Breast epithelium (tissue), 4 donors: ENCODE measurements at regions not wholly inside any gene's neighbourhood (a gene's known extent, or its start where the extent isn't known, plus 50 kb on each side); places are given as distances from the start of the nearest gene placed in this dataset.

ENCODE experiments used
- DNase-seq, 2 donors: peaks; one replicate each; pipeline ENCODE4 v3.0.0-alpha.2; 2019; ENCODE audit warnings: low spot score in 2 of 2
- H3K27ac ChIP-seq, 2 donors: fragments of 200-600 bp; sonication (generic) in 1 of 2; one replicate each; pipeline ENCODE4 v1.5.1; 2016 to 2019; ENCODE audit warnings: mild to moderate bottlenecking in 1 of 2
- H3K27me3 ChIP-seq, 2 donors: fragments of 200-600 bp; sonication (generic) in 1 of 2; one replicate each; pipeline versions ENCODE4 v1.5.1 to v1.6.0; 2017 to 2019; ENCODE audit warnings: control low read depth in 1 of 2, mild to moderate bottlenecking in 1 of 2
- H3K36me3 ChIP-seq: fragments of 200-600 bp; one replicate; pipeline ENCODE4 v1.5.1; 2019
- H3K4me1 ChIP-seq, 2 donors: fragments of 200-600 bp; sonication (generic); one replicate each; pipeline ENCODE4 v1.5.1; 2016 to 2019; ENCODE audit warnings: control low read depth in 1 of 2
- H3K4me3 ChIP-seq, 3 donors: fragments of 200-600 bp; sonication (generic); 1 replicate in 2 of 3; 2 replicates in 1 of 3; pipeline ENCODE4 v1.5.1; 2016 to 2019; ENCODE audit warnings: mild to moderate bottlenecking in 3 of 3, moderate library complexity in 2 of 3
- H3K9me3 ChIP-seq, 2 donors: fragments of 200-600 bp; sonication (generic) in 1 of 2; one replicate each; pipeline ENCODE4 v1.5.1; 2016 to 2019; ENCODE audit warnings: control low read depth in 1 of 2
- POLR2A ChIP-seq: fragments of 450-650 bp; IDR thresholded peaks from one replicate; pipeline ENCODE4 v1.6.1; 2016; ENCODE audit warnings: antibody characterized with exemption, mild to moderate bottlenecking, moderate library complexity
- POLR2AphosphoS5 ChIP-seq, 3 donors: sonication (generic); formaldehyde crosslinking; IDR thresholded peaks; one replicate each; pipeline ENCODE4 v1.6.1; 2017; ENCODE audit warnings: antibody characterized with exemption in 3 of 3
- intact Hi-C: fragments of 100-400 bp; cut with DNase I; formaldehyde crosslinking; loops from one replicate; pipeline ENCODE4 v1.15.1; 2023; ENCODE audit warnings: low total_unique reads
- TF ChIP-seq, protein P1 (sequence below), 3 donors: fragments of 450-650 bp; IDR thresholded peaks; one replicate each; pipeline ENCODE4 v1.5.1; 2016 to 2017; ENCODE audit warnings: antibody characterized with exemption in 3 of 3, mild to moderate bottlenecking in 3 of 3, moderate library complexity in 3 of 3

DNA sequence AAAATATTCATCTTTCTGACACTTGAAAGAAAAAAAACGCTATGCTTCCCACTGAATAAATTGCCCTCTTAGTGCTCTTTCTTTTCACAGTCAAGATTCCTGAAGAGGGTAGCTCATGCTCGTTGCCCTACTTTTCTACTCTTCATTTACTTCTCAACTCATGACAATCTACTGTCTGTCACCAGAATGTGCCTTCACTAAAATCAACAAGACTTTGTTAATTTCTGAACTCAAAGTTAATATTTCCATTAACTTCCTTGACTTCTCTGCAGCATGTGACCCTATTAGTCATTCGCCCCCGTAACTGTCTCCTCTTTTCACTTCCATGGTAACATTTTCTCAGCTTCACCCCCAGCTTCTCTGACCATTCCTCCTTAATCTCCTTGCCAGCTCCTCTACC lies 98.9 kb upstream of the MAPRE2 start:
- H3K27me3 ChIP-seq, result no peaks in the 10 kb centered on the region
- no peaks in the 10 kb centered on the region for H3K36me3 ChIP-seq
- no peaks in the 10 kb centered on the region for H3K4me1 ChIP-seq
- intact Hi-C loops, result no loop called here
- no peak overlapping the region for H3K27ac ChIP-seq
- no peaks in the 10 kb centered on the region for H3K9me3 ChIP-seq
- TF ChIP-seq, protein P1, sequence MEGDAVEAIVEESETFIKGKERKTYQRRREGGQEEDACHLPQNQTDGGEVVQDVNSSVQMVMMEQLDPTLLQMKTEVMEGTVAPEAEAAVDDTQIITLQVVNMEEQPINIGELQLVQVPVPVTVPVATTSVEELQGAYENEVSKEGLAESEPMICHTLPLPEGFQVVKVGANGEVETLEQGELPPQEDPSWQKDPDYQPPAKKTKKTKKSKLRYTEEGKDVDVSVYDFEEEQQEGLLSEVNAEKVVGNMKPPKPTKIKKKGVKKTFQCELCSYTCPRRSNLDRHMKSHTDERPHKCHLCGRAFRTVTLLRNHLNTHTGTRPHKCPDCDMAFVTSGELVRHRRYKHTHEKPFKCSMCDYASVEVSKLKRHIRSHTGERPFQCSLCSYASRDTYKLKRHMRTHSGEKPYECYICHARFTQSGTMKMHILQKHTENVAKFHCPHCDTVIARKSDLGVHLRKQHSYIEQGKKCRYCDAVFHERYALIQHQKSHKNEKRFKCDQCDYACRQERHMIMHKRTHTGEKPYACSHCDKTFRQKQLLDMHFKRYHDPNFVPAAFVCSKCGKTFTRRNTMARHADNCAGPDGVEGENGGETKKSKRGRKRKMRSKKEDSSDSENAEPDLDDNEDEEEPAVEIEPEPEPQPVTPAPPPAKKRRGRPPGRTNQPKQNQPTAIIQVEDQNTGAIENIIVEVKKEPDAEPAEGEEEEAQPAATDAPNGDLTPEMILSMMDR (IDR thresholded peaks at IDR 0.05), result no peak
- TF ChIP-seq POLR2A, result no peak
- TF ChIP-seq POLR2AphosphoS5 (IDR thresholded peaks at IDR 0.05), result no peak
- H3K4me3 ChIP-seq, result no peak overlapping the region
- no peak for DNase-seq

DNA sequence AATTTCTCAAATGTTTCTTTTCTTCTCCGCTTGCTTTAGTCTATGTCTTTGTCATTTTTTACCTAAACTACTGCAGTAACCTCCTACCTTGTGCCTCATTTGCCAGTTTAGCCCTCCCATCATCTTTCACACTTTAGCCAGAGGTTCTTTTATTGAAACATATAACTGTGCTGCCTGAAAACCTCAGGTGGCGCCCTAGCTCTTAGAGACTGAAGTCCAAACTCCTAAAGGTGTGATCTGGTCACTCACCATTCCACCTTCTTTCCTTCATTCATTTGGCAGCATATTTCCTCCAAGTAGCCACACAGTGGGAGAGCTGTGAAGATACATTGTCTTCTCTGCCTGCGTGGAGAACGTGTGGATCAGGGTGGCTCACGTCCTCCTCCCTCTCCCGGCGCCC lies 98.2 kb upstream of the MAPRE2 start:
- intact Hi-C loops, result no loop called here
- TF ChIP-seq, protein P1 (IDR thresholded peaks at IDR 0.05), result no peak
- no peak for TF ChIP-seq POLR2A
- TF ChIP-seq POLR2AphosphoS5 (IDR thresholded peaks at IDR 0.05), result no peak
- H3K4me1 ChIP-seq, result no peaks in the 10 kb centered on the region
- H3K36me3 ChIP-seq, result no peaks in the 10 kb centered on the region
- H3K9me3 ChIP-seq, result no peaks in the 10 kb centered on the region
- no peak overlapping the region for H3K4me3 ChIP-seq
- no peak overlapping the region for H3K27ac ChIP-seq
- H3K27me3 ChIP-seq, result no peaks in the 10 kb centered on the region
- DNase-seq, result no peak

DNA sequence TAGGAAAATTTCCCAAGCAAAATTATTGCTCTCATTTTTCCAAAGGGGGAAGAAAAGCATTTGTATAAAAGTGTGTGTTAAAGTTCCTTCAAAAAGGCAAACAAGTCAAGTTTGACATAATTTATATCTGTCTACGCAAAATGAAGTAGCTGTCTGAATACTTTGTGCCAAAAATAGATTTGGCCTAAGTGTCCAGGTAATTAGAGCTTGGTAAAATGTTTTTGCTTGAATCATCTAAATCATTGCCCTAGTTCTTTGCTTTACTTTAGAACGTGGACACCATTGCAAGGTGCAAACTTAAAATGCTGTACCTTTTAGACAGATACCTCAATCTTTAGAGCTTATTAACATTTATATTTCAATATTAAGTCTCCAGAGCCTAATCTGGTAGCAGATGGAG lies 97.6 kb upstream of the MAPRE2 start:
- Histone ChIP-seq H3K4me3 (no peak overlapping the region), H3K9me3 (no peaks in the 10 kb centered on the region), H3K27me3 (no peaks in the 10 kb centered on the region), H3K4me1 (no peaks in the 10 kb centered on the region), H3K27ac (no peak overlapping the region), H3K36me3 (no peaks in the 10 kb centered on the region)
- TF ChIP-seq POLR2A, result no peak
- TF ChIP-seq, protein P1 (IDR thresholded peaks at IDR 0.05), result no peak
- TF ChIP-seq POLR2AphosphoS5 (IDR thresholded peaks at IDR 0.05), result no peak
- intact Hi-C loops, result no loop called here
- no peak for DNase-seq

DNA sequence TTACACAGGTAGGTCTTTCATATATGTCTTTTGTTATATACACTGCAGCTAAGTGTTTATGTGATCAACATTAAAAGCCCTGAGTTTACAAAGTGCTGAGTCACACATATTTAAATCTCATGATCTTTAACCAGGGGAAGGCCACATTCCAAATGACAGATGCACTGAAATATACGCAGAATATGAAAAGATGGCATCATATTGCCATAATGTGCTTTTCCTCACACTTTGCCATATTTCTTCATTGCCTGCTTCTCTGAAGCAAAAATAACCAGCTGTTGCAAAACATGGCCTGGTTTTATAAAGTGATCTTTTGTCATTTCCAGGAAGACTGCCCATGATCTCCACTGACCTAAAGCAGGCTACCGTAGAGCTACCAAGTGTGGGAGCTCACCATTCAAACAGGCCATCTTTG lies 93.5 kb upstream of the MAPRE2 start:
- Histone ChIP-seq H3K27ac (no peak overlapping the region), H3K4me3 (no peak overlapping the region), H3K36me3 (no peaks in the 10 kb centered on the region), H3K9me3 (no peaks in the 10 kb centered on the region), H3K27me3 (no peaks in the 10 kb centered on the region), H3K4me1 (no peaks in the 10 kb centered on the region)
- intact Hi-C loops, result no loop called here
- DNase-seq, result no peak
- TF ChIP-seq POLR2AphosphoS5 (IDR thresholded peaks at IDR 0.05), result no peak
- TF ChIP-seq POLR2A, result no peak
- TF ChIP-seq, protein P1 (IDR thresholded peaks at IDR 0.05), result no peak

DNA sequence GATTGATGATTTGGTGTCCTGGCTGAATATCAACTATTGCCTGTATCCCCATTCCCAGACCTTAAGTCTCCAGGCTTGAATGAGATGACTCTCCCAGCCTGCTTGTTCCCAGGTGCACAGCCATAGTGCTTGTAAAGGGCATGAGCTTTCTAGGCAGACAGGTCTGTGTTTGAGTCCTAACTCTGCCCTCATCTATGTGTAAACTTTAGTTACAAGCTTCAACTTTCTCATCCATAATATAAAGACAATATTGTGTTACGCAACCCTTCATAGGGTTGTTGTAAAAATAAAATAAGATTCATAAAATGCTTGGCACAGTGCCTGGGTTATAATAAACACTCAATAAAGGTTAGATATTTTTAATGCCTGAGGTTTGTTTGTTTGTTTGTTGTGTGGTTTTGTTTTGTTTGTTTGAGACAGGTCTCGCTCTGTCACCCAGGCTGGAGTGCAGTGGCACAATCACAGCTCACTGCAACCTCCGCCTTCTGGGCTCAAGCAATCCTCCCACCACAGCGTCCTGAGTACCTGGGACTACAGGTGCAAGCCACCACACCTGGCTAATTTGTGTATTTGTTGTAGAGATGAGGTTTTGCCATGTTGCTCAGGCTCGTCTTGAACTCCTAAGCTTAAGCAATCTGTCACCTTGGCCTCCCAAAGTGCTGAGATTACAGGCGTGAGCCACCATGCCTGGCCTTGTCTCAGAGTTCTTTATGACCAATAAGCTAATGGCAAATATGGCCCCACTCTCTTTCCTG lies 89.4 kb upstream of the MAPRE2 start:
- H3K4me1 ChIP-seq, result no peaks in the 10 kb centered on the region
- TF ChIP-seq POLR2A (no peak), POLR2AphosphoS5 (IDR thresholded peaks at IDR 0.05) (no peak)
- TF ChIP-seq, protein P1 (IDR thresholded peaks at IDR 0.05), result no peak
- H3K36me3 ChIP-seq, result no peaks in the 10 kb centered on the region
- intact Hi-C loops, result no loop called here
- no peak overlapping the region for H3K4me3 ChIP-seq
- no peaks in the 10 kb centered on the region for H3K27me3 ChIP-seq
- no peaks in the 10 kb centered on the region for H3K9me3 ChIP-seq
- H3K27ac ChIP-seq, result no peak overlapping the region
- DNase-seq, result no peak
